WI38 (cell line): ENCODE measurements at regions not wholly inside any gene's neighbourhood (a gene's known extent, or its start where the extent isn't known, plus 50 kb on each side); places are given as distances from the start of the nearest gene placed in this dataset.
"Not testable (repeated sequence)": the region's sequence is repeated elsewhere in the genome, so short reads cannot be mapped to it uniquely, and the experiment has no call there.

Source experiments
- H3K4me3 ChIP-seq: 2 replicates; pipeline ENCODE4 v1.5.1; 2011; ENCODE audit warnings: low read depth, mild to moderate bottlenecking, control low read depth, low read length
- CTCF ChIP-seq: IDR thresholded peaks from 2 replicates; pipeline ENCODE4 v1.5.1; 2012; ENCODE audit warnings: low read depth, mild to moderate bottlenecking, control low read depth, low read length

GRCh38 chr6:28607990-28608389, 82.3 kb downstream of the GPX5 start:
- TF ChIP-seq CTCF = no peak
- no peak overlapping the region for H3K4me3 ChIP-seq

- H3K4me3 ChIP-seq = no peak overlapping the region
- TF ChIP-seq CTCF = no peak
Measured at GRCh38 chr6:28609672-28610071, 84.0 kb downstream of the GPX5 start.

DNA sequence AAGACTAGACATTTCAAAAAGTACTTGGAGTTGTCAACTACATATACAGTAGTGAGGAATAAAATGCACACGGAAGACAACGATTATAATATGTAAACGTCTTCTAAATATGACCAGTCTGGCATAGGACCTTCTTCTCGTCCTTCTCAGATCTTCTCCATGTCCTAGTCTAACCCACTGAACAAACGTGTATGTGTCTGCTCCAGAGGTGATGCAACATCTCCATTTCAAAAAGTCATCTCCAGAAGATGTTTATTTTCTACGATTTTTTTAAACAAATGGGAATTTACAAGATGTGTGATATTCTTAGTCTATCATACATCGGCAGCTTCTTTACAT, 89.9 kb downstream of the GPX5 start:
- TF ChIP-seq CTCF = no peak
- no peak overlapping the region for H3K4me3 ChIP-seq

GRCh38 chr6:28615955-28616747, 90.5 kb downstream of the GPX5 start:
- no peak overlapping the region for H3K4me3 ChIP-seq
- no peak for TF ChIP-seq CTCF

- TF ChIP-seq CTCF = no peak
Measured at GRCh38 chr6:28618898-28619555, 93.3 kb downstream of the GPX5 start.

GRCh38 chr6:28621268-28621667, 95.6 kb downstream of the GPX5 start:
- not testable (repeated sequence) for H3K4me3 ChIP-seq

More at GRCh38 chr6:28618898-28619555, 93.3 kb downstream of the GPX5 start:
- H3K4me3 ChIP-seq = no peak overlapping the region

DNA sequence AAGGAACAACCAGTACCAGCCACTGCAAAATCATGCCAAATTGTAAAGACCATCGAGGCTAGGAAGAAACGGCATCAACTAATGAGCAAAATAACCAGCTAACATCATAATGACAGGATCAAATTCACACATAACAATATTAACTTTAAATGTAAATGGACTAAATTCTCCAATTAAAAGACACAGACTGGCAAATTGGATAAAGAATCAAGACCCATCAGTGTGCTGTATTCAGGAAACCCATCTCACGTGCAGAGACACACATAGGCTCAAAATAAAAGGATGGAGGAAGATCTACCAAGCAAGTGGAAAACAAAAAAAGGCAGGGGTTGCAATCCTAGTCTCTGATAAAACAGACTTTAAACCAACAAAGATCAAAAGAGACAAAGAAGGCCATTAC, 97.6 kb downstream of the GPX5 start:
- H3K4me3 ChIP-seq = not testable (repeated sequence)

DNA sequence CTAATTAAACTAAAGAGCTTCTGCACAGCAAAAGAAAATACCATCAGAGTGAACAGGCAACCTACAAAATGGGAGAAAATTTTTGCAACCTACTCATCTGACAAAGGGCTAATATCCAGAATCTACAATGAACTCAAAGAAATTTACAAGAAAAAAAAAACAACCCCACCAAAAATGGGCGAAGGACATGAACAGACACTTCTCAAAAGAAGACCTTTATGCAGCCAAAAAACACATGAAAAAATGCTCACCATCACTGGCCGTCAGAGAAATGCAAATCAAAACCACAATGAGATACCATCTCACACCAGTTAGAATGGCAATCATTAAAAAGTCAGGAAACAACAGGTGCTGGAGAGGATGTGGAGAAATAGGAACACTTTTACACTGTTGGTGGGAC, 100.7 kb downstream of the GPX5 start:
- H3K4me3 ChIP-seq = not testable (repeated sequence)

DNA sequence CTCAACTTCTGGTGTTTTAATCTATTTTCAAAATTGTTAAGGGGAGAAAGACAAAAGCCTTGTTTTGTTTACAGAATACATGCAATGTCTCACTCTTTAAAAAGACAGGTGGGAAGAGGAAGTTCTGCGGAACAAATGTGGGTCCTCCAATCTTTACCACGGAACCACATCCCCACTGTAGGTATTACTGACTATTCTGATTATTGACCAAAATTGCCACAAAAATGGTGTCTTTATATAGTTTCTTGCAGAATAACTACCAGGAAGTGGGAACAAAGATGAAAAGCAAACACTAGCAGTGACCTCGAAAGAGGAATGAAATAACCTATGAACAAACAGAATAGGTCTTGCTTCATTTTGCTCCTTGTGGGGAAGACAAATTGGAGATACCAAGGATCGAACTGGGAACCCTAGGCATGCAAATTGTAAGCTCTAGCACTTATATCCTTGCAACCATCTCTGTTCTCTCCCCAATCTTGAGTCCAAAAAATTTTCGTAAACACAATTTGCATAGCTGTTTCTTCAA, 106.7 kb downstream of the GPX5 start:
- H3K4me3 ChIP-seq = no peak overlapping the region
- TF ChIP-seq CTCF = no peak
